GM08714 (cell line): ENCODE measurements at regions not wholly inside any gene's neighbourhood (a gene's known extent, or its start where the extent isn't known, plus 50 kb on each side); places are given as distances from the start of the nearest gene placed in this dataset.

ENCODE experiments used
- H3K4me3 ChIP-seq: fragments of 200-500 bp; sonication (Bioruptor generic); 2 replicates; pipeline ENCODE4 v1.5.1; 2014; ENCODE audit warnings: mild to moderate bottlenecking, low read length, inconsistent platforms
- ZNF274 ChIP-seq: IDR thresholded peaks from 2 replicates; pipeline ENCODE4 v1.6.1; 2012; ENCODE audit warnings: mild to moderate bottlenecking, low read depth, low read length

DNA sequence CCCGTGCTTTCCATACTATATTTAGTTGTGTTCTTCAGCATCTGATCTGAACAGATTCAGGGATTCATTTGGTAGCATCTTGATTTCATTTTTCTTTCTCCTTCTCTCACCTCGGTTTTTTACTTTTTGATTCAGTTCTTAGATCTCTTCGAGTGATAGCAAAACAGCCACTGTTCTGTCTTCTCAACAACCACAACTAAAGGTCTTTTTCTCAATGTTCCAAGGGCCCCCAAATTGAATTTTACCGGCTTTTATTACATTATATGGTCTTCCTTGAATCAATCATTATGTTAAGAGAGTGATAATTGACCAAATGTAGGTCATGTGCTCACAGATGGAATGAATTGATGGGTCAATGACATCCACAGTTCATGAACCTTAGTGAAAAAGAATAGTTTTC lies 164.5 kb upstream of the LMNTD1 start:
- no peak overlapping the region for H3K4me3 ChIP-seq
- TF ChIP-seq ZNF274, result no peak

- no peak for TF ChIP-seq ZNF274
These were observed 165.1 kb upstream of the LMNTD1 start for GRCh38 chr12:25718081-25718731.

GRCh38 chr12:25719505-25719904 lies 166.4 kb upstream of the LMNTD1 start:
- TF ChIP-seq ZNF274, result no peak
- H3K4me3 ChIP-seq, result no peak overlapping the region

More at GRCh38 chr12:25718081-25718731, 165.1 kb upstream of the LMNTD1 start:
- no peak overlapping the region for H3K4me3 ChIP-seq

- H3K4me3 ChIP-seq, result no peak overlapping the region
- no peak for TF ChIP-seq ZNF274
These were observed 170.3 kb upstream of the LMNTD1 start for GRCh38 chr12:25723336-25723735.

DNA sequence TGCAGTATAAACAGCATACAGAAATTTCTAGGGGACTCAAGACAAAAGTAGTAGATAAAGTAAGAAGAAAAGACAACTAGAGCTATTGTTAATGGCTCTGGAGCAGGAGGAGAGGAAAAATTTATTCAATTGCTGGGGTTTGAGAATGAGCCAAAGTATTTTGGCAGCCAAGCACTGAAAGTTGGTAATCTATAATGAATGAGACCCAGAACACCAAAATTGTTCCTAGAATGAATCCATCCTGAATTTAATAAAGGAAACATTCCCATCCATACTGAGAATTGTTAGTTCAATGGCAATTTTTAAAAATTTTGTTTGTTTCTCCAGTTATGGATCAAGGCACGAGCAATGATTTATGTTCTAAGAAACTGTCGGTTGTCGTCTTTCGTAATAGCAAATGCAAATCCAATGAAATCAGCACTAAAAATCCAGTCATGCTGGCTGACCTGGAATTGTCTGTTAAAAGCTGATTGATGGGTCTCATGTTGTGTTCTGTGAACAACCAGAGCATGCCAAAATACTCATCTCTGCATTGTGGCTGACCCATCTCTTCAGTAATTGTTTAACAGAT lies 170.9 kb upstream of the LMNTD1 start:
- TF ChIP-seq ZNF274, result no peak
- H3K4me3 ChIP-seq, result no peak overlapping the region

GRCh38 chr12:25725470-25725869 lies 172.4 kb upstream of the LMNTD1 start:
- H3K4me3 ChIP-seq, result no peak overlapping the region
- no peak for TF ChIP-seq ZNF274

DNA sequence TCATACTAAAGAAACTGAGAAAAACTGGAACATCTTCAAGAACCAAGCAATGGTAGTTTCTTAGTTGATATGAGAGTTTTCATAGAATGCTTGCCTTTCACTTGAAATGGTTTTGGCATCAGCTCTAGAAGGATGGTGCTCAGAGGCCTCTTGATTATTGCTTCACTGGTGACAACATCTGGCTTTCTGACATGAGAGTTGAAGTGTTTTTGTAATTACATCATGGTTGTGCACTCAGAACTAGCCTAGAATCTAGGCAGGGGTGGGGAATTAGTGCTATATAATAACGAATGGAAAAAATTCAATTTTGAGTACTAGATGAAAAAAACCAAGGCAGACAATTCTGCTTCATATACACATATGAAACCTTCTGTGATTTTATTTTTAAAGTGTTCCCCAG lies 172.8 kb upstream of the LMNTD1 start:
- H3K4me3 ChIP-seq, result no peak overlapping the region
- no peak for TF ChIP-seq ZNF274

GRCh38 chr12:25728056-25728595 lies 175.0 kb upstream of the LMNTD1 start:
- TF ChIP-seq ZNF274, result no peak
- no peak overlapping the region for H3K4me3 ChIP-seq

GRCh38 chr12:25730489-25731349 lies 177.6 kb upstream of the LMNTD1 start:
- TF ChIP-seq ZNF274, result no peak
- H3K4me3 ChIP-seq, result no peak overlapping the region

GRCh38 chr12:25733541-25733940 lies 180.5 kb upstream of the LMNTD1 start:
- no peak for TF ChIP-seq ZNF274

GRCh38 chr12:25734529-25735180 lies 181.6 kb upstream of the LMNTD1 start:
- TF ChIP-seq ZNF274, result no peak
- no peak overlapping the region for H3K4me3 ChIP-seq

More at GRCh38 chr12:25733541-25733940, 180.5 kb upstream of the LMNTD1 start:
- H3K4me3 ChIP-seq, result no peak overlapping the region

DNA sequence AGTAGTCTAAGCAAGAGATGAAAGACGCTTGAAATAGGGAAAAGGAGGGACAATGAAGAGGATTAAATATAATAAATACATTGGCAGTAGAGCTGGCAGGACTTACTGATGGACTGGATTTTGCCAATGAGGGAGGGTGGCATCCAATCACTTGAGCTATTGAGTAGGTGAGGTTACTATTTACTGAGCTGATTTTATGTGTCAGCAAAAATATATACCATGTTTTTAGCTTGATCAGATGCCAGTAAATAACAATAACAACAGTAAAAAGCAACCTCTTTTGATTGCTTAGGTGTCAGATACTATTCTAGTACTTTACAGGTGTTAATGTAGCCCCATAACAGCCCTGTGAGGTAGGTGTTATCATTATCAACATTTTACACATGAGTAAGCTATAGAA lies 187.5 kb upstream of the LMNTD1 start:
- TF ChIP-seq ZNF274, result no peak

GRCh38 chr12:25741917-25742316 lies 188.8 kb upstream of the LMNTD1 start:
- no peak overlapping the region for H3K4me3 ChIP-seq
- TF ChIP-seq ZNF274, result no peak

More for the DNA sequence above, 187.5 kb upstream of the LMNTD1 start:
- no peak overlapping the region for H3K4me3 ChIP-seq

- no peak overlapping the region for H3K4me3 ChIP-seq
- no peak for TF ChIP-seq ZNF274
These were observed 190.7 kb upstream of the LMNTD1 start for GRCh38 chr12:25743679-25744215.
